Psoas muscle (tissue), 7 donors: ENCODE measurements at regions not wholly inside any gene's neighbourhood (a gene's known extent, or its start where the extent isn't known, plus 50 kb on each side); places are given as distances from the start of the nearest gene placed in this dataset.

ENCODE experiments used
- ATAC-seq, 4 donors: fragments of 200-7000 bp; cut with Tn5 transposase; one replicate each; pipeline ENCODE4 v1.9.1; 2020; ENCODE audit warnings: moderate library complexity in 3 of 4, mild to moderate bottlenecking in 2 of 4
- DNase-seq, 2 donors: peaks; one replicate each; pipeline ENCODE4 v3.0.0-alpha.2; 2020
- H3K27ac ChIP-seq: fragments of 200-600 bp; one replicate; pipeline ENCODE4 v1.8.0; 2022
- H3K27me3 ChIP-seq, 3 donors: fragments of 200-600 bp in 1 of 3; one replicate each; pipeline versions ENCODE4 v1.6.1 to v1.8.0; 2013 to 2022; ENCODE audit warnings: low read length in 2 of 3, mild to moderate bottlenecking in 2 of 3, moderate library complexity in 1 of 3; ENCODE audit not compliant: insufficient read depth in 3 of 3
- H3K36me3 ChIP-seq, 2 donors: fragments of 200-600 bp in 1 of 2; one replicate each; pipeline versions ENCODE4 v1.6.1 to v1.8.0; 2013 to 2022; ENCODE audit warnings: low read depth in 1 of 2, mild to moderate bottlenecking in 1 of 2, moderate library complexity in 1 of 2; ENCODE audit not compliant: insufficient read depth in 1 of 2
- H3K4me1 ChIP-seq: fragments of 200-600 bp; one replicate; pipeline ENCODE4 v1.8.0; 2022
- H3K4me3 ChIP-seq: fragments of 200-600 bp; one replicate; pipeline ENCODE4 v1.8.0; 2022; ENCODE audit warnings: mild to moderate bottlenecking
- H3K9me3 ChIP-seq: fragments of 200-600 bp; one replicate; pipeline ENCODE4 v1.8.0; 2022
- CTCF ChIP-seq: fragments of 200-600 bp; IDR thresholded peaks from one replicate; pipeline ENCODE4 v1.8.0; 2022; ENCODE audit warnings: antibody characterized with exemption
- WGBS, 3 donors: extraction: QIAGEN DNeasy Blood & Tissue Kit; methylation state at CpG; one replicate each; pipeline versions ENCODE4 v1.1.6 to v1.1.7; 2013; 5-methylcytosine and 5-hydroxymethylcytosine counted together
- intact Hi-C, 2 donors: fragments of 100-400 bp; cut with DNase I; formaldehyde crosslinking; loops; one replicate each; pipeline versions ENCODE4 v1.11.0 to v1.14.2; 2022
- donor health status: healthy with polysubstance abuse.
- donor health status: DM: no; HTN: no; CAD: no; lungs with moderate emphysema.
- donor health status: Bipolar disorder and iron deficiency.
- donor health status: healthy.
- donor health status: DM: yes; HTN: yes; CAD: no.
- donor health status: DM: no; HTN: no; CAD: no.
- donor health status: DM: yes; HTN: yes; CAD: no.

- no peaks in the 10 kb centered on the region for H3K4me1 ChIP-seq
- peaks cover 0 to 4% (median 0%) of the 10 kb centered on the region in 3 donors for H3K27me3 ChIP-seq
- WGBS, 3 donors = 92 to 95% (median 95%) methylated on average over 4 of the region's 4 CpGs
- H3K36me3 ChIP-seq = no peaks in the 10 kb centered on the region
- no peak for ATAC-seq
- no peaks in the 10 kb centered on the region for H3K9me3 ChIP-seq
- no peak for TF ChIP-seq CTCF
- no peak overlapping the region for H3K4me3 ChIP-seq
- DNase-seq = peak in 1 of 2 donors; percentile 15
- intact Hi-C loops = no loop called here
- H3K27ac ChIP-seq = no peak overlapping the region
Observed at GRCh38 chr9:126017758-126018157, 270.6 kb downstream of the PBX3 start.

GRCh38 chr9:126020836-126021235 is 273.7 kb downstream of the PBX3 start:
- H3K27me3 ChIP-seq = peaks cover 0 to 3% (median 0%) of the 10 kb centered on the region in 3 donors
- no peaks in the 10 kb centered on the region for H3K36me3 ChIP-seq
- no peak overlapping the region for H3K4me3 ChIP-seq
- no peak overlapping the region for H3K27ac ChIP-seq
- no peaks in the 10 kb centered on the region for H3K4me1 ChIP-seq
- TF ChIP-seq CTCF = no peak
- peak in 1 of 2 donors; percentile 30 for DNase-seq
- H3K9me3 ChIP-seq = no peaks in the 10 kb centered on the region
- intact Hi-C loops = no loop called here
- 81 to 90% (median 85%) methylated on average over 15 of the region's 15 CpGs for WGBS, 3 donors
- ATAC-seq = no peak

- H3K4me1 ChIP-seq = no peaks in the 10 kb centered on the region
- DNase-seq = peak in 1 of 2 donors; percentile 3
- WGBS, 3 donors = 93 to 98% (median 94%) methylated on average over 15 of the region's 15 CpGs
- H3K27me3 ChIP-seq = peaks cover 0 to 4% (median 0%) of the 10 kb centered on the region in 3 donors
- intact Hi-C loops = no loop called here
- H3K36me3 ChIP-seq = no peaks in the 10 kb centered on the region
- no peak overlapping the region for H3K27ac ChIP-seq
- H3K4me3 ChIP-seq = no peak overlapping the region
- H3K9me3 ChIP-seq = no peaks in the 10 kb centered on the region
- no peak for TF ChIP-seq CTCF
- ATAC-seq = no peak
Observed at GRCh38 chr9:126023962-126024361, 276.8 kb downstream of the PBX3 start.

- no peak for TF ChIP-seq CTCF
- Histone ChIP-seq H3K4me3 (no peak overlapping the region), H3K36me3 (no peaks in the 10 kb centered on the region), H3K27me3 (peaks cover 0 to 4% (median 0%) of the 10 kb centered on the region in 3 donors), H3K4me1 (no peaks in the 10 kb centered on the region), H3K9me3 (no peaks in the 10 kb centered on the region), H3K27ac (no peak overlapping the region)
- ATAC-seq (no peak), DNase-seq (peak in 1 of 2 donors; percentile 41)
- WGBS, 3 donors = 60 to 76% (median 65%) methylated on average over 11 to 13 of the region's 13 CpGs
- intact Hi-C loops = no loop called here
Observed at GRCh38 chr9:126024581-126025230, 277.5 kb downstream of the PBX3 start.

GRCh38 chr9:126025991-126026390 is 278.8 kb downstream of the PBX3 start:
- Histone ChIP-seq H3K36me3 (no peaks in the 10 kb centered on the region), H3K4me3 (no peak overlapping the region), H3K27me3 (peaks cover 0 to 4% (median 0%) of the 10 kb centered on the region in 3 donors), H3K4me1 (no peaks in the 10 kb centered on the region), H3K27ac (no peak overlapping the region), H3K9me3 (no peaks in the 10 kb centered on the region)
- DNase-seq = no peak
- TF ChIP-seq CTCF = no peak
- WGBS, 3 donors = 72 to 86% (median 76%) methylated on average over 5 of the region's 5 CpGs
- intact Hi-C loops = no loop called here
- ATAC-seq = no peak
